ENCODE measurements at regions not wholly inside any gene's neighbourhood (a gene's known extent, or its start where the extent isn't known, plus 50 kb on each side); places are given as distances from the start of the nearest gene placed in this dataset.

- peaks cover 38% of the 10 kb centered on the region for H3K4me1 Mint-ChIP-seq (ENCODE audit: unreplicated experiment)
Measured at GRCh38 chr2:201972621-201973255, 60.9 kb upstream of the FZD7 start.

GRCh38 chr2:201973305-201973928, 60.2 kb upstream of the FZD7 start:
- Mint-ChIP-seq H3K4me3 (no peak overlapping the region), H3K9me3 (no peaks in the 10 kb centered on the region), H3K27me3 (peaks cover 4% of the 10 kb centered on the region), H3K27ac (no peak overlapping the region), H3K4me1 (ENCODE audit: unreplicated experiment) (peaks cover 41% of the 10 kb centered on the region), H3K36me3 (no peaks in the 10 kb centered on the region)
- TF ChIP-seq CTCF (conservative IDR thresholded peaks at IDR 0.05) = no peak
- no peak for DNase-seq (ENCODE audit: extremely low spot score, unreplicated experiment)

More at GRCh38 chr2:201972621-201973255, 60.9 kb upstream of the FZD7 start:
- no peak for TF ChIP-seq CTCF (conservative IDR thresholded peaks at IDR 0.05)
- Mint-ChIP-seq H3K4me3 (no peak overlapping the region), H3K27me3 (peaks cover 4% of the 10 kb centered on the region), H3K27ac (peak overlapping the region; percentile 12), H3K36me3 (no peaks in the 10 kb centered on the region), H3K9me3 (no peaks in the 10 kb centered on the region)
- no peak for DNase-seq (ENCODE audit: extremely low spot score, unreplicated experiment)

- no peak for DNase-seq (ENCODE audit: extremely low spot score, unreplicated experiment)
- Mint-ChIP-seq H3K9me3 (no peaks in the 10 kb centered on the region), H3K4me3 (no peak overlapping the region), H3K36me3 (no peaks in the 10 kb centered on the region), H3K27ac (no peak overlapping the region), H3K27me3 (no peaks in the 10 kb centered on the region), H3K4me1 (ENCODE audit: unreplicated experiment) (peaks cover 42% of the 10 kb centered on the region)
- TF ChIP-seq CTCF (conservative IDR thresholded peaks at IDR 0.05) = no peak
Measured at GRCh38 chr2:201974171-201975100, 59.2 kb upstream of the FZD7 start.

- H3K4me1 Mint-ChIP-seq (ENCODE audit: unreplicated experiment) = peaks cover 33% of the 10 kb centered on the region
- no peak for TF ChIP-seq CTCF (conservative IDR thresholded peaks at IDR 0.05)
- DNase-seq (ENCODE audit: extremely low spot score, unreplicated experiment) = no peak
Measured at GRCh38 chr2:201975434-201975833, 58.2 kb upstream of the FZD7 start.

GRCh38 chr2:201975964-201976612, 57.6 kb upstream of the FZD7 start:
- no peak for DNase-seq (ENCODE audit: extremely low spot score, unreplicated experiment)
- Mint-ChIP-seq H3K4me1 (ENCODE audit: unreplicated experiment) (peaks cover 33% of the 10 kb centered on the region), H3K27ac (no peak overlapping the region), H3K27me3 (no peaks in the 10 kb centered on the region), H3K4me3 (no peak overlapping the region), H3K9me3 (no peaks in the 10 kb centered on the region), H3K36me3 (no peaks in the 10 kb centered on the region)
- no peak for TF ChIP-seq CTCF (conservative IDR thresholded peaks at IDR 0.05)

More at GRCh38 chr2:201975434-201975833, 58.2 kb upstream of the FZD7 start:
- H3K27me3 Mint-ChIP-seq = no peaks in the 10 kb centered on the region
- H3K9me3 Mint-ChIP-seq = no peaks in the 10 kb centered on the region
- no peak overlapping the region for H3K27ac Mint-ChIP-seq
- no peaks in the 10 kb centered on the region for H3K36me3 Mint-ChIP-seq
- no peak overlapping the region for H3K4me3 Mint-ChIP-seq
